ENCODE measurements at regions not wholly inside any gene's neighbourhood (a gene's known extent, or its start where the extent isn't known, plus 50 kb on each side); places are given as distances from the start of the nearest gene placed in this dataset.

DNA sequence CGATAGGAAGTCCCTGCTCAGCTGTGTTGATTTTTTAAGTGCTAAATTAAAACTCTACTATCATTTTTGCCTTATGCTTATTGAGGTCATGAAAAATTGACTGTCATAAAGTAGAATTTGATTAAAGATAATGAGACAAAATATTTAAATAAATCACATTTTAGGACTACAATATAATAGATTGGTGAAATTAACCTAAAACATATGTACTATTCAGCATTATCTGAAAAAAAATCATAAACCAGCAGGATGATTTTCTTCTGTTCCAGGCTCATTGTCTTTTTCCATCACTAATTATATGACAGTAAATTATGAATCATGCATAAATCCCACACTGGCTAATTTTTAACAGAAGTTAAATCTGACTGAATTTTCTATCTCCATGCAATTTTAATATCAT lies 373.6 kb upstream of the NRSN1 start:
- Histone ChIP-seq H3K9me2 (ENCODE audit: low read depth, low read length) (no peaks in the 10 kb centered on the region), H3K9me3 (ENCODE audit: low read length) (no peaks in the 10 kb centered on the region), H3K27ac (ENCODE audit: low read depth, low read length, poor library complexity, severe bottlenecking) (no peak overlapping the region), H4K20me1 (ENCODE audit: insufficient read depth, low read length) (no peaks in the 10 kb centered on the region), H3K27me3 (ENCODE audit: insufficient read depth, low read length) (no peaks in the 10 kb centered on the region), H3K79me2 (ENCODE audit: insufficient read depth, low read length) (no peaks in the 10 kb centered on the region), H3F3A (ENCODE audit: insufficient read depth, low read length) (no peaks in the 10 kb centered on the region), H3K9ac (ENCODE audit: low read length) (no peak overlapping the region), H3K4me1 (ENCODE audit: insufficient read depth, low read length, severe bottlenecking) (no peaks in the 10 kb centered on the region), H2AFZ (ENCODE audit: low read length) (no peak overlapping the region), H3K36me3 (ENCODE audit: insufficient read depth, low read length) (no peaks in the 10 kb centered on the region), H3K4me3 (ENCODE audit: low read depth, low read length, poor library complexity, severe bottlenecking) (no peak overlapping the region), H3K4me2 (ENCODE audit: low read length) (no peak overlapping the region)
- TF ChIP-seq EZH2 (IDR thresholded peaks at IDR 0.05; ENCODE audit: borderline replicate concordance, low read length): no peak
- TF ChIP-seq, protein P1, sequence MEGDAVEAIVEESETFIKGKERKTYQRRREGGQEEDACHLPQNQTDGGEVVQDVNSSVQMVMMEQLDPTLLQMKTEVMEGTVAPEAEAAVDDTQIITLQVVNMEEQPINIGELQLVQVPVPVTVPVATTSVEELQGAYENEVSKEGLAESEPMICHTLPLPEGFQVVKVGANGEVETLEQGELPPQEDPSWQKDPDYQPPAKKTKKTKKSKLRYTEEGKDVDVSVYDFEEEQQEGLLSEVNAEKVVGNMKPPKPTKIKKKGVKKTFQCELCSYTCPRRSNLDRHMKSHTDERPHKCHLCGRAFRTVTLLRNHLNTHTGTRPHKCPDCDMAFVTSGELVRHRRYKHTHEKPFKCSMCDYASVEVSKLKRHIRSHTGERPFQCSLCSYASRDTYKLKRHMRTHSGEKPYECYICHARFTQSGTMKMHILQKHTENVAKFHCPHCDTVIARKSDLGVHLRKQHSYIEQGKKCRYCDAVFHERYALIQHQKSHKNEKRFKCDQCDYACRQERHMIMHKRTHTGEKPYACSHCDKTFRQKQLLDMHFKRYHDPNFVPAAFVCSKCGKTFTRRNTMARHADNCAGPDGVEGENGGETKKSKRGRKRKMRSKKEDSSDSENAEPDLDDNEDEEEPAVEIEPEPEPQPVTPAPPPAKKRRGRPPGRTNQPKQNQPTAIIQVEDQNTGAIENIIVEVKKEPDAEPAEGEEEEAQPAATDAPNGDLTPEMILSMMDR (IDR thresholded peaks at IDR 0.05; ENCODE audit: low read length): no peak

DNA sequence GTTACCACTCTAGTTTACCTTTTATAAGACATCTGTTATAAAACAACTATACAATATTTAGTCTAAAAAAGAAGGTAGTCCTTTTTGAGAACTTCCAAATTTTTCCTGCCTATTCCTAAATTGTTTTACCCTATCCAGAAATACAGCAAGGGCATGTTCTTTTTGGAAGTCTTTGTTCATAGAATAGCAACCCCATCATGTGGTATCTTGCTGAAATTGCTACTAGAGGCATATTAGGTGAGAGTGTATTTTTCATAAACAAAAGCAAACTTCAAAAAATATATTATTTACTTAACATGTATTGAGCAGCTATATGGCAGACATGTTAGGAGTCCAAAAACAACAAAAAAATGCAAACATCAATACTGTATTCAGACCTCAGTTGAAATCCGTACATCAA lies 371.8 kb upstream of the NRSN1 start:
- no peaks in the 10 kb centered on the region for H3K36me3 ChIP-seq (ENCODE audit: insufficient read depth, low read length)

DNA sequence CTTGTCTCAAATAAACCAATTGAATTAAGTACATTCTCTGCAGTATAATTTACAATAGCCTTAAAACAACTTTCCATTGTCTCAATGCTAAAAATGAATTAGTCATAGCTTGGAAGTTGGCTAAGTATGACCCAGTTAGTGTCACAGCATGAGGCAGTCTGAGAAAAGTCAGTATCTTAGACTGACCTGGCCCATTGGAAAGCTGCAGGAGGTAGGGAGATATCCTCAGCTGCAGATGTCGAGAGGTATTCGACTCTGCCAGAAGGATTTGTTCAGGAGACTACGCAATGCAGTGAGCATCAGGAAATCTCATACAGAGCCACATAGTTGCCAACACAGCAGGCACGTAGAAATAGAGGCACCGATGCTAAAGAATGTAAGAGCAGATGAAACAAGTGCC lies 350.9 kb upstream of the NRSN1 start:
- no peak overlapping the region for H2AFZ ChIP-seq (ENCODE audit: low read length)
- no peaks in the 10 kb centered on the region for H3K4me1 ChIP-seq (ENCODE audit: insufficient read depth, low read length, severe bottlenecking)
- no peaks in the 10 kb centered on the region for H4K20me1 ChIP-seq (ENCODE audit: insufficient read depth, low read length)
- no peaks in the 10 kb centered on the region for H3K9me3 ChIP-seq (ENCODE audit: low read length)
- no peaks in the 10 kb centered on the region for H3K36me3 ChIP-seq (ENCODE audit: insufficient read depth, low read length)
- H3K27ac ChIP-seq (ENCODE audit: low read depth, low read length, poor library complexity, severe bottlenecking): no peak overlapping the region
- no peaks in the 10 kb centered on the region for H3K27me3 ChIP-seq (ENCODE audit: insufficient read depth, low read length)
- H3F3A ChIP-seq (ENCODE audit: insufficient read depth, low read length): no peaks in the 10 kb centered on the region
- TF ChIP-seq, protein P1 (IDR thresholded peaks at IDR 0.05; ENCODE audit: low read length): no peak
- no peak for TF ChIP-seq EZH2 (IDR thresholded peaks at IDR 0.05; ENCODE audit: borderline replicate concordance, low read length)
- no peaks in the 10 kb centered on the region for H3K9me2 ChIP-seq (ENCODE audit: low read depth, low read length)
- H3K4me2 ChIP-seq (ENCODE audit: low read length): no peak overlapping the region
- no peak overlapping the region for H3K4me3 ChIP-seq (ENCODE audit: low read depth, low read length, poor library complexity, severe bottlenecking)
- no peak overlapping the region for H3K9ac ChIP-seq (ENCODE audit: low read length)
- H3K79me2 ChIP-seq (ENCODE audit: insufficient read depth, low read length): no peaks in the 10 kb centered on the region

More for the DNA sequence above, 371.8 kb upstream of the NRSN1 start:
- Histone ChIP-seq H3K27ac (ENCODE audit: low read depth, low read length, poor library complexity, severe bottlenecking) (no peak overlapping the region), H3K27me3 (ENCODE audit: insufficient read depth, low read length) (no peaks in the 10 kb centered on the region), H4K20me1 (ENCODE audit: insufficient read depth, low read length) (no peaks in the 10 kb centered on the region), H3F3A (ENCODE audit: insufficient read depth, low read length) (no peaks in the 10 kb centered on the region), H3K79me2 (ENCODE audit: insufficient read depth, low read length) (no peaks in the 10 kb centered on the region), H3K4me1 (ENCODE audit: insufficient read depth, low read length, severe bottlenecking) (no peaks in the 10 kb centered on the region), H3K9ac (ENCODE audit: low read length) (no peak overlapping the region), H3K9me3 (ENCODE audit: low read length) (no peaks in the 10 kb centered on the region), H3K4me3 (ENCODE audit: low read depth, low read length, poor library complexity, severe bottlenecking) (no peak overlapping the region), H3K9me2 (ENCODE audit: low read depth, low read length) (no peaks in the 10 kb centered on the region), H2AFZ (ENCODE audit: low read length) (no peak overlapping the region), H3K4me2 (ENCODE audit: low read length) (no peak overlapping the region)
- TF ChIP-seq, protein P1 (IDR thresholded peaks at IDR 0.05; ENCODE audit: low read length): no peak
- TF ChIP-seq EZH2 (IDR thresholded peaks at IDR 0.05; ENCODE audit: borderline replicate concordance, low read length): no peak

Data from OCI-LY1 (cell line).